ENCODE measurements at regions not wholly inside any gene's neighbourhood (a gene's known extent, or its start where the extent isn't known, plus 50 kb on each side); places are given as distances from the start of the nearest gene placed in this dataset.
"Not testable (repeated sequence)": the region's sequence is repeated elsewhere in the genome, so short reads cannot be mapped to it uniquely, and the experiment has no call there.

DNA sequence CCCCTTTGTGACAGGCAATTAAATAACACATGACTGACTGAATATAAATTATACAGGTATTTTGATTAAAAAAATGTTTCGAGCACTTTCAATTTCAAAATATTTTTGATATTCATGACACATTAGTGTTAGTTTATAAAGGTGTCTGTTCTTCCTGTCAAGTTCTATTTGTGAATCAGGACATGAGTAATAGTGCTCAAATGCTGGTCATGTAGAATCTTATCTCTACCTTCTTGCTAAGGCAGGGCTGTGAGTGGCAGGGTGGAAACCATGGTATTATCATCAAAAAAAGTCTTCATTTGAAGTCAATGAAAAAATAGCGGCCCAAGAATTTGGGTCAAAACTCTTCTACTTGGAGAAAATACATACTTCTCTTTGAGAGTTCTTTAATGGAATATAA, 250.2 kb downstream of the DACT1 start:
- DNase-seq (ENCODE audit: low spot score) = no peak

DNA sequence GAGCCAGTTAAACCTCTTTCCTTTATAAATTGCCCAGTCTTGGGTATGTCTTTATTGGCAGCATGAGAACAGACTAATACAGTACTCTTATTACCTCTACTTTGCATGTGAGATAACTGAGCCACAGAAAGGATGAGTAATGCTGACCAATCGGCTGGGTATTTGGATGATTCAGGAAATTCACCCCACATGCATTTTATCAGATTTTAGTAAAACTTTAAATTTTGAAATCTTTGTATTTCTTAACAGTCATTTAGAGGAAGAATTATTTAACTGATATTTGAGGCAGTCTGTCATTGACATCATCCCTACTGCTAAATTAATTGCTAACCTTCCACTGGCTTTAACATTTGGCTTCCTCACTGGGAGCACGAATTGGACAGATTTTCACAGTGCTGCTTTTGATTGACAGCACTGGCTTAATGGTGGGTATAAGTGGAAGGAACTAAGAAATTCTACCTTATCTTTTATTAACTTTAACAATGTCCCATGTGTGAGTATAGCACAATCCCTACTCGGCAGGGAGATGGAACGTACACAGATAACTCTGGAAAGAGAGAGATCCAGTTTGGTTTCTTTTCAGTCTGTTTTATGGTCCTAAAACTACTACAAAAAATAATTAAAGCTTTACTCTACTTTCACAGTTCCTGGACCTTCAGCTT, 261.0 kb downstream of the DACT1 start:
- peak; percentile 81 for DNase-seq (ENCODE audit: low spot score)

DNA sequence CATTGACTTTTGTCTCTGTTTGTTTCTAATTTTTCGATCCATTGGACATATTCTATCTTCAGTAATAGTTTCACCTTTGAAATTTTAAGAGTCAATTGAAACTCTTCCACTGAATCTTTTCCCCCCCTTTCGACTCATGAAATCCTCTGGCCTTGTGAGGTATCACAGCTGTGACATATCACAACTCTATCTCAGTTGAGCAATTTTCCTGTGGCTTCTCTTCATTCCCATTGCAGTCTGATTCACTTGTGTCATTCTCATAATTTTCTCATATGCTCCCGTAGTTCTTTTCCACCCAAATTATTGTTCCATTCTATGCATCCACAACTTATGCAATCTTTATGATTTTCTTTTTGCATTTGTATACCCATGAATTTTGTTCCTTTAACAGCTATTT, 261.6 kb downstream of the DACT1 start:
- DNase-seq (ENCODE audit: low spot score) = peak; percentile 16

DNA sequence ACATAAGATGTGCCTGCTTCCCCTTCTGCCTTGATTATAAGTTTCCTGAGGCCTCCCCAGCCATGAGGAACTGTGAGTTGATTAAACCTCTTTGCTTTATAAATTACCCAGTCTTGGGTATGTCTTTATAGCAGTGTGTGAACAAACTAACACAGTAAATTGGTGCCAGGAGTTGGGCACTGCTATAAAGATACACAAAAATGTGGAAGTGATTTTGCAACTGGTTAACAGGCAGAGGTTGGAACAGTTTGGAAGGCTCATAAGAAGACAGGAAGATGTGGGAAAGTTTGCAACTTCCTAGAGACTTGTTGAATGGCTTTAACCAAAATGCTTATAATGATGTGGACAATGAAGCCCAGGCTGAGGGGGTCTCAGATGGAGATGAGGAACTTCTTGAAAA, 264.1 kb downstream of the DACT1 start:
- DNase-seq (ENCODE audit: low spot score) = no peak

DNA sequence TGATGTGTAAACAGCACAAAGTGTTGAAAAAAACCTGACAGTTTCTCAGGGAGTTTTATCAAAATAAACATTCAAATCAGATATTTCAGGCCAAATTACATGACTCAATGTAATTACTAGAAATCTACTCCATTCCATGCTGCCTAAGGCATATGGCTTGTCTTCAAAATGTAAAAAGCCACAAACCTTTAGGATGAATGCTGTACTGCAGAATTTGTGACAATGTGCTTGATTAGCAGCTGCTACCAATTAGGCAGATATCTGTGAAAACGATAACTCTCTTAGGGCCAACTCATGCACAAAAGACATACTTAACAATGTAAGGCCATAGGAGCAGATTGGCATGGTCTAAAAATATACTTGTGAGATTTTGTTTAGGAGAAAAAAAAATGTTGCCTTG, 267.0 kb downstream of the DACT1 start:
- DNase-seq (ENCODE audit: low spot score) = no peak

DNA sequence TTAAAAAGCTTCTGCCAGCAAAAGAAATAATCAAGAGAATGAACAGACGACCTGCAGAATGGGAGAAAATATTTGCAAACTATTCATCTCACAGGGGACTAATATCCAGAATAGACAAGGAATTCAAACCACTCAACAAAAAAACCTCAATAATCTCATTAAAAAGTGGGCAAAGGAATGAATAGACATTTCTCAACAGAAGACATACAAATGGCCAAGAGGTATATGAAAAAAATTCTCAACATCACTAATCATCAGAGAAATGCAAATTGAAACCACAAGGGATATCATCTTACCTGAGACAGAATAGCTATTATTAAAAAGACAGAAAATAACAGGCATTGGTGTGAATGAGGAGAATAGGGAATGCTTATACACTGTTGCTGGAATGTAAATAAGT, 270.0 kb downstream of the DACT1 start:
- no peak for DNase-seq (ENCODE audit: low spot score)

DNA sequence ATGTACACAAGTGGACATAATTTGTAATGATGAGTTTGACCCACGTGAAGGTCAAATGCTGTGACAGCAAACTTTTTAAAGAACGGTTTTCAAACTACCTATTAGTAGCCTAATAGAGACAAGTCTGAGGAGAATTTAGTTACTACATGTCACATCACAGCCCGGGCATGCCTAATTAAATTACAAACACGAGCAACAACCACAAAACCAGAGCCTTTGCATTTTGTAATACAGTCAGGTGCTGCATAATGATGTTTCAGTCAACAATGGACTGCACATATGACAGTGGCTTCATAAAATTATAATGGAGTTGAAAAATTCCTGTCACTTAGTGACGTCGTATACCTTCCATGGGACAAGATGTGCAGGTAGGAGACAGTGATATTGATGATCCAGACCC, 274.5 kb downstream of the DACT1 start:
- DNase-seq (ENCODE audit: low spot score) = no peak

DNA sequence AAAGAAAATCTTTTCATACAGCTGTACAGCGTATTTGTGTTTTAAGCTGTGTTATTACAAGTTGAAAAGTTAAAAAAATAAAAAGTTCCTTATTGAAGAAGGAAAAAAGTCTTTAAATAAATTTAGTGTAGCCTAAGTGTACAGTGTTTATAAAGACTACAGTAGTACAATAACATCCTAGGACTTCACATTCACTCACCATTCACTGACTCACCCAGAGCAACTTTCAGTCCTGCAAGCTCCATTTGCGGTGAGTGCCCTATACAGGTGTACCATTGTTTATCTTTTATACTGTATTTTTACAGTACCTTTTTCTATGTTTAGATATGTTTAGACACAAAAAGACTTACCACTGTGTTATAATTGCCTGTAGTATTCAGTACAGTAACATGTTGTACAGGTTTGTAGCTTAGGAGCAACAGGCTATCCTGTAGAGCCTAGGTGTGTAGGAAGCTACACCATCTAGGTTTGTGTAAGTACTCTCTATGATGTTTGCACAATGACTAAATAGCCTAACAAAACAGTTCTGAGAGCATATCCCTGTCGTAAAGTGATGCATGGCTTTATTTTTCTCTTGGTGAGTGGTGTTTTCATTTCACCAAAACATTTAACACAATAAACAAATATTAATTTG, 275.2 kb downstream of the DACT1 start:
- DNase-seq (ENCODE audit: low spot score) = no peak

DNA sequence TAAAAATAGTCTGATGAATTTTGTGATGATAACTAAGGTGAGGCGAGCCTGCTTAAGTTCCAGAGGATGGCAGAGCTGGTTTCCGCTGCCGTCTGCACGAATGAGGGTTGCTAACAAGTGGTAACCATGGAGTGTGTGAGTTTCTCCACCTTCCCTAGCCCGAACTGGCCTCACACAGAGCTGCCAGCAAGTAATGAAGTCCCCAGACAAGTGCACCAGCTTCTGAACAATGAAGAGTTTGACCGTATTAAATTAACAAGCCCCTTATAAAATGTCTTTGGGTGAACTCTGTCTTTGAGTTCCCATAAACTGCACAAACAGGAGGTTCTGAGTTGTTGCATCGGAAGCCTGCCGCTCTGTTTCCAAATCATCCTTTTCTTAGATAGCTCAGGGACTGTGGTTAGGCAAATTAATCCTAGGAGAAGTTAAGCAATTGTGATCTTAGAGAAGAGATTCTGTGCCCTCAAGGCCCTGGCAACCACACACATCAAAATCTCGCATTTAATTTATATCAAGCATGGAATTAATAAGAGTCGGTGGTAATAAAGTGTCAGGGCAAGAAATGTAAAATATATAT, 274.1 kb upstream of the DAAM1 start:
- no peak for DNase-seq (ENCODE audit: low spot score)

DNA sequence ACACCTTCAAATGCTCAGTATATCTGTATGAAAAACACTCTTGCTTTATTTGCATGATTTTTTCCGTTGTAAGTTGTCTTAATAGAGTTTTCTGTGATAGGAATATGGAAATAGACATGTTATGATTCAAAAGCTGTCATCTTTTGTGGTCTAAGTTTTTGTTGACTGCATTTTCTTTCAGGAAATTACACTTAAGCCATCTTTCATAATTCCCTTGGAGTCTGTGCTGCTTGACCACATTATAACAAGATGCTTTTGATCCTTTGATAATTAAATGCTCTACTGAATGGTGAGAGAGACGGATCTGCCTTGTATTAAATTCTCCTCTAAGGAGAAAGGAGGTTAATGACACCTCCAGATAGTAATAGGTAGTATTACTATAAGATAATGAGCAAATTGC, 272.8 kb upstream of the DAAM1 start:
- no peak for DNase-seq (ENCODE audit: low spot score)

DNA sequence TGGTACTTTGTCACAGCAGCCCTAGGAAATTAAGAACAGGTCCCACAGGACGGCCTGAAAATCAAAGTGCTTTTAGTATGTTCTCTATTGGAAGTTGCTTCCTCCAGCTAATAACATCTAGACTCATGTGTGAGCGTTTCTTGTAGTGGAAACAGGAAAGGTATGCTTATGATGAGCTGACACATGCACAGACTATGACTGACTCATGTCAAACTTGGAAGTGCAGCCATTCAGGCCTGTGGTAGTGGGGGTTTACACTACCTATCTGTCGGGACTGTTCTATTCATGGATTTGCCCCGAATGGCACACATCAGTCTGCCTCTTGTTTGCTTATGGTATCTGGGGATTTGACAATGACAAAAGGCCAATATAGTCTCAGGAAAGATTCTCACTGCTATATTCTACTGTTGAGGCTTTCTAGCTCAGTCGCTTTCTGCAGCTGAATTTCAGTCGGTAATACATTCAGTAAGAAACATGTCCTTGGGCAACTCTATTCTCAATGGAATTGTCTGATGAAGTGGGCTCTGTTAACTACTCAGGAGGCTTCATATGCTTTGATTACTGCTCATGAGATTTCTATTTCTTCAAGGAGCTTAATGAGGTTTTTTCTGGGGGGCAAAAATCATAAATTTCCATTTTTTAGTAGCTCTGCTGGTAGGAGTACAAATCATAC, 270.3 kb upstream of the DAAM1 start:
- DNase-seq (ENCODE audit: low spot score) = no peak

DNA sequence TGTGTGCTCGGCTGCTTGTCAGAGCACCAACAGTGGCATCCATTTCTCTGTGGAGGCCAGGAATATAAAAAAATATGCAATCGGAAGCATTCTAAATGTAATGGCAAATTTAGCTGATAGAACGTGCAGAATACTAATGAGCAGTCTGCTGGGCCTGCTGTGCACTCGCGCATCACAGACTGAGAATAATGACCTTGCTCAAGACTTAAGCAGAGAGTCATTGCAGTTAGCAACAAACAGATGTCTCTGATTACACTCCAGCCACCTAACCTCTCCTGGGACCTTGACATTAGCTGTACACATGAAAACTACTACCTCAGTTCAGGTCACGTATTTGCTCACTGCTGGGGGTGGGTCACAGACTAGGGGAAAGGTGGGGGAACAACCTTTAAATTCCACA, 269.2 kb upstream of the DAAM1 start:
- no peak for DNase-seq (ENCODE audit: low spot score)

DNA sequence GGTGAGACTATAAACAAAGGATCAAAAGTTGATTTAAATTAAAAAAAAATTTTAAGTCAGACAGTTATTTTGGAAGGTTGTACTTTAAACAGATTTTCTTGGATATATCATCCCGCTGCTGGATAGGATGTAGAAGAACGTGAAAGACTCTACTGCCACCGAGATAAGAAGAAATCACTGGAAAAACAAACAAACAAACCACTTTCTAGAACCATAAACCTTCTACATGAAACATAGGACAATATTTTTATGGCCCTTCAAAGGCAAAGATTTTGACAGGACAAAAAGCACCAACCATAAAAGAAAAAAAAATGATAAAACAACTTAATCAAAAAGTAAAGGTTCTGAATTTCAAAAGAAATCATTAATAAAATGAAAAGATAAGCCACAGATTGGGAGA, 268.2 kb upstream of the DAAM1 start:
- DNase-seq (ENCODE audit: low spot score) = no peak

DNA sequence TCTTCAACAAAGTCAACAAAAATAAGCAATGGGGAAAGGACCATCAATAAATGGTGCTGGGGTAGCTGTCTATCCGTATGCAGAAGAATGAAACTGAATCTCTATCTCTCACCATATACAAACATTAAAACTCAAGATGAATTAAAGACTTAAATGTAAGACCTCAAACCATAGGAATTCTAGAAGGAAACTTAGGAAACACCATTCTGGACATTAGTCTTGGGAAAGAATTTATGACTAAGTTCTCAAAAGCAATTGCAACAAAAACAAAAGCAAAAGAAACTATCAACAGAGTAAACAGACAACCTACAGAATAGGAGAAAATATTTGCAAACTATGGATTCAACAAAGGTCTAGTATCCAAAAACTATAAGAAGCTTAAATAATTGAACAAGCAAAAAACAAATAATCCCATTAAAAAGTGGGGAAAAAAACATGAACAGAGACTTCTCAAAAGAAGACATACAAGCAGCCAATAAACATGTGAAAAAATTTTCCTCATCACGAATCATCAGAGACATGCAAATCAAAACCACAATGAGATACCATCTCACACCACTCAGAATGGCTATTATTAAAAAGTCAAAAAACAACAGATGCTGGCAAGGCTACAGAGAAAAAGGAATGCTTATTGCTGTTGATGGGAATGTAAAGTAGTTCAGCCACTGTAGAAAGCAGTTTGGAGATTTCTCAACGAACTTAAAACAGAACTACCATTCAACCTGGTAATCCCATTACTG, 266.1 kb upstream of the DAAM1 start:
- DNase-seq (ENCODE audit: low spot score) = not testable (repeated sequence)

DNA sequence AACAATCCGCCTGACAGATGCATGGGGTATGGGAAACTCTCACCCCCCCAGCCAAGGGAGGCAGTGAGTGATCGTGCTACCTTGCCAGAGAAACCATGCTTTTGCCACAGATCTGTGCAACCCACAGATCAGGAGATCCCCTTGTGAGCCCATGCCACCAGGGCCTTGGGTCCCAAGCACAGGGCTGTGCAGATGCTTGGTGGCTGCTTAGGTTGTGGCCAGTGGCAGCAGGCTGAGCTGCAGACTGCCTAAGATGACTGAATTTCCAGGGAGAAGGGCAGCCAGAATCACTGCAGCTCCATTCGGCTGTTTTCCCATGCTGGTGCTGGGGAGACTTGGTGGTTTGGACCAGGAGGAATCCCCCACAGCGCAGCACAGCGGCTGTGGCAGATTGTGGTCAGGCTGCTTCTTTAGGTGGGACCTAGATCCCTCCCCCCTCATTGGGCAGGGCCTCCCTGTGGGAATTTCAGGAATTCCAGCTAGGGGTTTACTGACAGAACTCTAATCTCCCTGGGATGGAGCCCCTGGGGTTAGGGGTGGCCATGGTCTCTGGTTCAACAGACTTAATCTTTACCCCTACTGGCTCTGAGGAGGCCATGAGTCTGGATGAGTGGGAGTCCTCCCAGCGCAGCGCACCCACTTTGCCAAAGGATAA, 264.6 kb upstream of the DAAM1 start:
- no peak for DNase-seq (ENCODE audit: low spot score)

DNA sequence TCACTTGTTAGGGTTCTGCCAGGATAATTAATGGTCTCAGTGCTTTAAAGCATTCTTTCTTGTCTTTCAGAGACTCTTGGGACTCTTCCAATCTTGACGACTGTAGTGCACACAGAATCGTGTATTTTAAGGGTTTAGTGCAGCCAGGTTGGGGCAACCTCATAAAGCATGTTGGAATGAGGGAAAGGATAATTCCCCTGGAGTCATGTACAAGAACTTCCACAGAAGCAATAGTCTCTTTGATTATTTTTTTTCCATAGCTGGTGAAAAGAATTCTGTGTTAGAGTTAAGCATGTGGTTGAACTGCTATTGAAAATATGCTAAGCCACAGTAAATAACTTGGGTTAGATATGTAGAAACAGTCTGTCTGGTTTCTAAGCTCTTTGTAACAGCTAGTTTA, 246.8 kb upstream of the DAAM1 start:
- no peak for DNase-seq (ENCODE audit: low spot score)

DNA sequence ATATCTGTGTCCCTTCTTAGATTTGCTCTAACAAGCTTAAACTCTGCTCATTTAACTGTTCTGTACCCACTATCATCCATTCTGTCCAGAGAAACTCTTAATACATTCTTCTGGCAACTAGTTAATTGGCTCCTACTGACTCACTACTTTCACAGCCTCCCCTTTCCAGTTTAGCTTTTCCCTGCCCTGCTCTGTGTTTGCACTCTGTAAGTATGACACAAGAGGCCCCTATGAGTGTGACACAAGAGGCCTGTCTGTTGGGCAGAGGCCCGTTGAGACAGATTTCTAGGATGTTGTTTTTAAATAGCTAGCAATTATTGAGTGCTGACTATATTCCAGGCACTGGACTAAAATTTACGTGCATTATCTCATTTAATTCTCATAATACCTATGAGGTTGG, 246.0 kb upstream of the DAAM1 start:
- DNase-seq (ENCODE audit: low spot score) = no peak

DNA sequence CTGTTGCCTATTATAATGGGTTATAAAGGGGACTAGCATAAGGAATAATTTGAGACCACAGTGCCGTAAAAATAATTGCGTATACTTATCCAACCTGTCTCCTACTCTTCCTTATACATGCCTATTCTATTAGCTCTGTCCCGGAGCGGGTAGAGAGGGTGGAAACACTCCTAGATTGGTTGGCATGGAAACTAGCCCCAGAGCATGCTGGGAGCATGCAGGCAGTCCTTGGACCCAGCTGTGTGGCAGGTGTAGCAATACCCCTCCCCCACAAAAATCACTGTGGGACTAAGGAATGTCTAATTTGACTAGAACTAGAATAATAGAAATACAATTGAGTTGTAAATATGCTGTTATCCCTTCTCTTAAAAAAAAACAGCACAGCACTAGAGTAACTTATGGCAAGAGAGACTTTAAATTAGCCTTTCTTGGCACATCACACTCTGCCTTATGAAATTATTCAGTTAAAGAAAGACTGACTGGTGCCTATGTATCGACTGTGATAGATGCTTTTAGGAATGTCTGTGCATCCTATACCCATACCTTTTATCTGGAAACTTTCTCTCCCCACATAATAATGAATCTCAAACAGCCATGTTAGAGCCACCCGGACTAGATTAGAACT, 244.0 kb upstream of the DAAM1 start:
- no peak for DNase-seq (ENCODE audit: low spot score)

DNA sequence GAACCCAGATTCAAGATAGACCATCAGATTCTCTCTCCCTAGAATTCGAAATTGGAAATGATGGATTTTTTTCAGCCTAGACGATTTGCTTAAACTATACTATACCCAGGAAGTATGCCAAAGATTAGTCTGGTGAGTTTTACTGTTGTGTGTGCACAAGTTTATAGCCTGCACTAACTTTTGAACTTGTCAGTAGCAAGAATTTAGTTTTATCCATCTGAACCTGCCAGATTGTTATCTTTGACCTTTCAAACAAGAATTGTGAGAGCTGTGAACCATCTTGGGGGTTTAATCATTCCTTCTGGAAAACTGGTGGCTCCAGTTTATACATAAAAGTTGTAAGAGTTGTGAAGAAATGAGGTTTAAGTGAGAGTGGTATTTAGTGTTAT, 243.5 kb upstream of the DAAM1 start:
- no peak for DNase-seq (ENCODE audit: low spot score)

DNA sequence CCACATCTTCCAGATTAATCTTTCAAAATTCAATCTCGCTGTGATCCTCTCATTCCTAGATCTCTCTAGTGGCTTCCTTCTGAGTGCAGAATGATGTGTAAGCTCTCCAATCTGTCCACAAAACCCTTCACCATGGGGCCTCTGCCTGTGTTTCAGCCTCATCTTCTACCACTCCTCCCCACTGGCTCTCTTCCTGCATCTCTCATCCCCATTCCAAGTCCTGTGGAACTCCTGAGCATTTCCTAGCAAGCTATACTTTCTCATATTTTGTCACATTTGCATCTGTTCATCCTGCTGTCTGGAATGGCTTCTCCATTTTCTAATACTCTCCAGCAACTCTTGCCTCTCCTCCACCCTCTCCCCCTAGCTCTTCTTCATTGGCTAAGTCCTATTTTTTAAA, 242.0 kb upstream of the DAAM1 start:
- no peak for DNase-seq (ENCODE audit: low spot score)

DNA sequence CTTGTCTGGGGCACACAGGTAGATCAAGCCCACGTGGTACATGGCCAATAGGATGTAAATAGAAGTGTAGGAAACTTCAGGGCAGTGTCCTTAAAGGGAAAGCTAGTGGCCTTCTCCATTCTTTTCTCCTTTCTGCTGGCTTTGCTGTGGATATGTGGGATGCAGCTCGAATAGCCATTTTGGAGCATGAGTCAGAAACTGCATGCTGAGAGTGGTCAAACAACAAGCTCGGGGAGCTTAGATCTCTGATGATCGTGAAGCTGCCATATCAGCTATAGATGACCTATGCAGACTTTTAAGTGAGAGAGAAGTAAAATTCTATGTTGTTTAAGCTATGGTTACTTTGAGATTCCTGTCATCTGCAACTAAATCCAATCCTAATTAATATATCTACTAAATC, 241.3 kb upstream of the DAAM1 start:
- peak; percentile 2 for DNase-seq (ENCODE audit: low spot score)

All from A172 (cell line).